ENCODE measurements at regions not wholly inside any gene's neighbourhood (a gene's known extent, or its start where the extent isn't known, plus 50 kb on each side); places are given as distances from the start of the nearest gene placed in this dataset.
A peak's percentile ranks its signal among the peaks of the same experiment; 100 is the strongest.

- no peaks in the 10 kb centered on the region for H3K36me3 ChIP-seq (ENCODE audit: control insufficient read depth in 1 of 2, insufficient read depth in 2 of 2, low read length in 2 of 2)
- H2BK12ac ChIP-seq (ENCODE audit: low read length): no peak overlapping the region
- no peaks in the 10 kb centered on the region for H3K79me1 ChIP-seq (ENCODE audit: low read length)
- no peaks in the 10 kb centered on the region for H3K27me3 ChIP-seq (ENCODE audit: insufficient read depth, low read length)
- no peak overlapping the region for H4K91ac ChIP-seq (ENCODE audit: low read depth, low read length)
- peaks cover 3 to 5% of the 10 kb centered on the region in 2 experiments for H3K4me1 ChIP-seq (ENCODE audit: control insufficient read depth in 1 of 2, insufficient read depth in 2 of 2, low read length in 2 of 2)
- no peak overlapping the region for H4K8ac ChIP-seq (ENCODE audit: low read depth, low read length)
- H2BK120ac ChIP-seq (ENCODE audit: insufficient read depth, low read length, poor library complexity): no peak overlapping the region
- H2AFZ ChIP-seq (ENCODE audit: insufficient read depth, low read length, poor library complexity): no peak overlapping the region
- no peak overlapping the region for H3K9ac ChIP-seq (ENCODE audit: low read length)
- H3K18ac ChIP-seq (ENCODE audit: low read length): no peak overlapping the region
- no peak overlapping the region for H3K14ac ChIP-seq (ENCODE audit: low read length)
- no peak overlapping the region for H4K12ac ChIP-seq (ENCODE audit: low read depth, low read length)
- no peak overlapping the region for H3K4me2 ChIP-seq (ENCODE audit: low read length)
- no peak overlapping the region for H3K4ac ChIP-seq (ENCODE audit: low read depth, low read length)
- no peaks in the 10 kb centered on the region for H3K9me3 ChIP-seq (ENCODE audit: insufficient read depth, low read depth, low read length)
- no peak overlapping the region for H3K27ac ChIP-seq (ENCODE audit: low read depth, low read length)
- no CpG with 5 or more reads among the region's 11 CpGs for WGBS (ENCODE audit: extremely low coverage, insufficient coverage, insufficient read length)
- H2BK5ac ChIP-seq (ENCODE audit: low read depth, low read length, poor library complexity): no peak overlapping the region
- no peak overlapping the region for H3K23ac ChIP-seq (ENCODE audit: low read length)
- H3K79me2 ChIP-seq (ENCODE audit: control insufficient read depth, insufficient read depth, low read length, poor library complexity): no peaks in the 10 kb centered on the region
- H2AK5ac ChIP-seq (ENCODE audit: low read length): no peak overlapping the region
- no peak overlapping the region for H3K4me3 ChIP-seq (ENCODE audit: low read depth, low read length)
- DNase-seq: no peak
These were observed 186.0 kb upstream of the ZFHX3 start for GRCh38 chr16:73233846-73234424.

DNA sequence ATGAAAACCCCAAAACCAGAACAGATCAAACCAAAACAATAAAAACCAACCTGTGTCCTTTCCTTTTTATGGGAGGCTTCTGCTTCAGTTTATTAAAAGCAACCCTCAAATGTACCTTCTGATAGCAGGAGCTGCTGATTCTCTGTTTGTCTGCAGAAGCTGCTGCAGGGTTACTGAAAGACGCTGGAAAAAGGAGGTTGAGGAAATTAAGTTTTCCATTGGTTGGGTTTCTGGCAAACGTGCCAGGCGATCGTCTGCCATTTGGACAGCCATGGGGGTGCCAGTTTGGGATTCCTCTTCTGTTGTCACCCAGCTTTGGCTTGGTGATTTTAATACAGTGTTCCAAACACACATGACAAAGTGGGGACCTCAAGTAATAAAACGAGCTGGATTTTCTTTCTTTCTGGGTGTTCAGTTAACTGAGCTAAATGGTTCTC is 185.4 kb upstream of the ZFHX3 start:
- H3K23ac ChIP-seq (ENCODE audit: low read length): no peak overlapping the region
- H4K8ac ChIP-seq (ENCODE audit: low read depth, low read length): no peak overlapping the region
- H2BK12ac ChIP-seq (ENCODE audit: low read length): no peak overlapping the region
- H3K18ac ChIP-seq (ENCODE audit: low read length): no peak overlapping the region
- H3K9me3 ChIP-seq (ENCODE audit: insufficient read depth, low read depth, low read length): no peaks in the 10 kb centered on the region
- no peaks in the 10 kb centered on the region for H3K79me1 ChIP-seq (ENCODE audit: low read length)
- H3K4ac ChIP-seq (ENCODE audit: low read depth, low read length): no peak overlapping the region
- no peak overlapping the region for H4K91ac ChIP-seq (ENCODE audit: low read depth, low read length)
- no CpG with 5 or more reads among the region's 5 CpGs for WGBS (ENCODE audit: extremely low coverage, insufficient coverage, insufficient read length)
- H3K9ac ChIP-seq (ENCODE audit: low read length): no peak overlapping the region
- H3K4me3 ChIP-seq (ENCODE audit: low read depth, low read length): no peak overlapping the region
- no peaks in the 10 kb centered on the region for H3K27me3 ChIP-seq (ENCODE audit: insufficient read depth, low read length)
- no peak overlapping the region for H4K12ac ChIP-seq (ENCODE audit: low read depth, low read length)
- DNase-seq: no peak
- H3K36me3 ChIP-seq (ENCODE audit: control insufficient read depth in 1 of 2, insufficient read depth in 2 of 2, low read length in 2 of 2): no peaks in the 10 kb centered on the region
- no peak overlapping the region for H3K14ac ChIP-seq (ENCODE audit: low read length)
- no peak overlapping the region for H2AK5ac ChIP-seq (ENCODE audit: low read length)
- H2AFZ ChIP-seq (ENCODE audit: insufficient read depth, low read length, poor library complexity): no peak overlapping the region
- H3K4me2 ChIP-seq (ENCODE audit: low read length): no peak overlapping the region
- H3K27ac ChIP-seq (ENCODE audit: low read depth, low read length): no peak overlapping the region
- H3K4me1 ChIP-seq (ENCODE audit: control insufficient read depth in 1 of 2, insufficient read depth in 2 of 2, low read length in 2 of 2): peaks cover 3 to 5% of the 10 kb centered on the region in 2 experiments
- H2BK5ac ChIP-seq (ENCODE audit: low read depth, low read length, poor library complexity): no peak overlapping the region
- H2BK120ac ChIP-seq (ENCODE audit: insufficient read depth, low read length, poor library complexity): no peak overlapping the region
- H3K79me2 ChIP-seq (ENCODE audit: control insufficient read depth, insufficient read depth, low read length, poor library complexity): no peaks in the 10 kb centered on the region

GRCh38 chr16:73232555-73233328 is 184.8 kb upstream of the ZFHX3 start:
- Histone ChIP-seq H3K4me3 (ENCODE audit: low read depth, low read length) (no peak overlapping the region), H3K23ac (ENCODE audit: low read length) (no peak overlapping the region), H3K27me3 (ENCODE audit: insufficient read depth, low read length) (no peaks in the 10 kb centered on the region), H3K4ac (ENCODE audit: low read depth, low read length) (no peak overlapping the region), H4K91ac (ENCODE audit: low read depth, low read length) (no peak overlapping the region), H3K9ac (ENCODE audit: low read length) (no peak overlapping the region), H4K8ac (ENCODE audit: low read depth, low read length) (no peak overlapping the region), H2BK12ac (ENCODE audit: low read length) (no peak overlapping the region), H2AK5ac (ENCODE audit: low read length) (no peak overlapping the region), H3K79me2 (ENCODE audit: control insufficient read depth, insufficient read depth, low read length, poor library complexity) (no peaks in the 10 kb centered on the region), H2BK120ac (ENCODE audit: insufficient read depth, low read length, poor library complexity) (no peak overlapping the region), H3K27ac (ENCODE audit: low read depth, low read length) (no peak overlapping the region), H3K4me1 (ENCODE audit: control insufficient read depth in 1 of 2, insufficient read depth in 2 of 2, low read length in 2 of 2) (peaks cover 3 to 5% of the 10 kb centered on the region in 2 experiments), H3K9me3 (ENCODE audit: insufficient read depth, low read depth, low read length) (no peaks in the 10 kb centered on the region), H2BK5ac (ENCODE audit: low read depth, low read length, poor library complexity) (no peak overlapping the region), H3K4me2 (ENCODE audit: low read length) (no peak overlapping the region), H3K79me1 (ENCODE audit: low read length) (no peaks in the 10 kb centered on the region), H2AFZ (ENCODE audit: insufficient read depth, low read length, poor library complexity) (no peak overlapping the region), H4K12ac (ENCODE audit: low read depth, low read length) (no peak overlapping the region), H3K18ac (ENCODE audit: low read length) (no peak overlapping the region), H3K36me3 (ENCODE audit: control insufficient read depth in 1 of 2, insufficient read depth in 2 of 2, low read length in 2 of 2) (no peaks in the 10 kb centered on the region), H3K14ac (ENCODE audit: low read length) (no peak overlapping the region)
- peak; percentile 87 to 91 for DNase-seq
- WGBS (ENCODE audit: extremely low coverage, insufficient coverage, insufficient read length): no CpG with 5 or more reads among the region's 27 CpGs

DNA sequence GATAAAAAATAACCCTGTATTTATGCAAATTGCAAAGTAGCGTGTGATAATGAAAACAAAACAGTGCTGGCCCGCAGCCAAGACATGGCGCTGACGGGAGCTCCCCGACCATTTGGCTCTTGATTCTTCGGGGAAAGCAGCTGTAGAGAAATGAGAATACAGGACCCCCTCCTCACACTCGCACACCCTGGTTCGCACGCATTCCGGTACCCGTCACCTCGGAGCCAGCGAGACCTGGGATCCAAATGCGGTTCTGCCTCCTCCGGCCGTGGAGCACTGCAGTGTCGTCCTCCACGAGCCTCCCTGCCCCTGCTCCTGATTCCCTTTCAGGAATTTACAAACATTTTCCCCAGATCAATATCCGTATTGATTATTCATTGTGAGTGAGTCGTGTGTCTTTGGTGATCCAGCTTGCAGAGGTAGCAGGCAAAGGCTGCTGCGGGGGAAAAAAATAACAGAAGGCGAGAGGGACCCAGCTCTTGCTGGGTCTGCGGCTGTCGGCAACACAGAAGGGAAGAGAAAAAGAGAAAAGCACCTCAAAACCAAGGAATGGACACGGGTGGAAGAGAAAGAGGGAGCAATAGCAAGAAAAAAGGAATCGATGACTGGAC is 184.1 kb upstream of the ZFHX3 start:
- H4K91ac ChIP-seq (ENCODE audit: low read depth, low read length): no peak overlapping the region
- no peaks in the 10 kb centered on the region for H3K9me3 ChIP-seq (ENCODE audit: insufficient read depth, low read depth, low read length)
- peaks cover 3 to 5% of the 10 kb centered on the region in 2 experiments for H3K4me1 ChIP-seq (ENCODE audit: control insufficient read depth in 1 of 2, insufficient read depth in 2 of 2, low read length in 2 of 2)
- H2AFZ ChIP-seq (ENCODE audit: insufficient read depth, low read length, poor library complexity): no peak overlapping the region
- no CpG with 5 or more reads among the region's 26 CpGs for WGBS (ENCODE audit: extremely low coverage, insufficient coverage, insufficient read length)
- H3K4ac ChIP-seq (ENCODE audit: low read depth, low read length): no peak overlapping the region
- no peak for DNase-seq
- H3K18ac ChIP-seq (ENCODE audit: low read length): no peak overlapping the region
- H3K23ac ChIP-seq (ENCODE audit: low read length): no peak overlapping the region
- no peak overlapping the region for H2BK5ac ChIP-seq (ENCODE audit: low read depth, low read length, poor library complexity)
- no peak overlapping the region for H3K4me3 ChIP-seq (ENCODE audit: low read depth, low read length)
- no peaks in the 10 kb centered on the region for H3K79me1 ChIP-seq (ENCODE audit: low read length)
- H2BK12ac ChIP-seq (ENCODE audit: low read length): no peak overlapping the region
- H3K36me3 ChIP-seq (ENCODE audit: control insufficient read depth in 1 of 2, insufficient read depth in 2 of 2, low read length in 2 of 2): no peaks in the 10 kb centered on the region
- H4K12ac ChIP-seq (ENCODE audit: low read depth, low read length): no peak overlapping the region
- no peak overlapping the region for H2AK5ac ChIP-seq (ENCODE audit: low read length)
- no peak overlapping the region for H3K27ac ChIP-seq (ENCODE audit: low read depth, low read length)
- no peak overlapping the region for H2BK120ac ChIP-seq (ENCODE audit: insufficient read depth, low read length, poor library complexity)
- no peaks in the 10 kb centered on the region for H3K79me2 ChIP-seq (ENCODE audit: control insufficient read depth, insufficient read depth, low read length, poor library complexity)
- no peak overlapping the region for H3K4me2 ChIP-seq (ENCODE audit: low read length)
- H4K8ac ChIP-seq (ENCODE audit: low read depth, low read length): no peak overlapping the region
- H3K27me3 ChIP-seq (ENCODE audit: insufficient read depth, low read length): no peaks in the 10 kb centered on the region
- H3K9ac ChIP-seq (ENCODE audit: low read length): no peak overlapping the region
- H3K14ac ChIP-seq (ENCODE audit: low read length): no peak overlapping the region
